Neural progenitor cell (in vitro differentiated cells): ENCODE measurements at regions not wholly inside any gene's neighbourhood (a gene's known extent, or its start where the extent isn't known, plus 50 kb on each side); places are given as distances from the start of the nearest gene placed in this dataset.

Source experiments
- EZH2 ChIP-seq: fragments of 200-600 bp; sonication (generic); IDR thresholded peaks from 2 replicates; pipeline ENCODE4 v1.6.1; 2017; ENCODE audit warnings: antibody characterized with exemption, mild to moderate bottlenecking, moderate library complexity
- EZH2phosphoT487 ChIP-seq: fragments of 200-600 bp; sonication (generic); IDR thresholded peaks from 2 replicates; pipeline ENCODE4 v1.6.1; 2017; ENCODE audit warnings: antibody characterized with exemption
- TF ChIP-seq, protein P1 (sequence below): fragments of 200-600 bp; sonication (generic); IDR thresholded peaks from 2 replicates; pipeline ENCODE4 v1.5.1; 2017; ENCODE audit warnings: antibody characterized with exemption, mild to moderate bottlenecking

- TF ChIP-seq, protein P1, sequence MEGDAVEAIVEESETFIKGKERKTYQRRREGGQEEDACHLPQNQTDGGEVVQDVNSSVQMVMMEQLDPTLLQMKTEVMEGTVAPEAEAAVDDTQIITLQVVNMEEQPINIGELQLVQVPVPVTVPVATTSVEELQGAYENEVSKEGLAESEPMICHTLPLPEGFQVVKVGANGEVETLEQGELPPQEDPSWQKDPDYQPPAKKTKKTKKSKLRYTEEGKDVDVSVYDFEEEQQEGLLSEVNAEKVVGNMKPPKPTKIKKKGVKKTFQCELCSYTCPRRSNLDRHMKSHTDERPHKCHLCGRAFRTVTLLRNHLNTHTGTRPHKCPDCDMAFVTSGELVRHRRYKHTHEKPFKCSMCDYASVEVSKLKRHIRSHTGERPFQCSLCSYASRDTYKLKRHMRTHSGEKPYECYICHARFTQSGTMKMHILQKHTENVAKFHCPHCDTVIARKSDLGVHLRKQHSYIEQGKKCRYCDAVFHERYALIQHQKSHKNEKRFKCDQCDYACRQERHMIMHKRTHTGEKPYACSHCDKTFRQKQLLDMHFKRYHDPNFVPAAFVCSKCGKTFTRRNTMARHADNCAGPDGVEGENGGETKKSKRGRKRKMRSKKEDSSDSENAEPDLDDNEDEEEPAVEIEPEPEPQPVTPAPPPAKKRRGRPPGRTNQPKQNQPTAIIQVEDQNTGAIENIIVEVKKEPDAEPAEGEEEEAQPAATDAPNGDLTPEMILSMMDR: no peak
- no peak for TF ChIP-seq EZH2
- TF ChIP-seq EZH2phosphoT487: no peak
Observed at GRCh38 chr2:226308986-226309385, 490.6 kb downstream of the IRS1 start.
